ENCODE measurements at regions not wholly inside any gene's neighbourhood (a gene's known extent, or its start where the extent isn't known, plus 50 kb on each side); places are given as distances from the start of the nearest gene placed in this dataset.

DNA sequence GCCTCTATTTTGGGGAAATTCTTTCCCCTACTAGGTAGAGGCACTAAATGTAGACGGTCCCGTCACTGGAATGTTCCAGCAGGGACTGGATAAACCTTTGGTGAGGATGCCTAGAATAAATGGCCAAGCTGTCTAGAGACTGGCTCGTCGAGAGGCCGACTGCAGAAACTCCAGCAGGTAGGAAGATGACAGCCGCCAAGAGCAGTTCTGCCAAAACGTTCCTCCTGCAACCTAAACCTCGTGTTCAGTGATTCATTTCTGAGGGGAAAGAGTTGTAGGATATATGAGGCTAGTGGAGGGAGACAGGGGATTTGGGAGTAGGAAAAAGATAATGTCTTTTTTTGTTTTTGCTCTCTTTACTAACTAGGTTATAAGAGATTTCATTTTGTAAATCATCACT, 184.7 kb upstream of the GDF10 start:
- Histone ChIP-seq H3K4me3 (no peak overlapping the region), H3K27me3 (ENCODE audit: insufficient read depth, low read depth) (no peaks in the 10 kb centered on the region), H2AFZ (no peak overlapping the region), H3K4me2 (no peak overlapping the region), H3K4me1 (replicated peaks; ENCODE audit: insufficient read depth) (no peaks in the 10 kb centered on the region), H3K27ac (no peak overlapping the region), H4K20me1 (ENCODE audit: insufficient read depth) (no peaks in the 10 kb centered on the region), H3K79me2 (ENCODE audit: low read depth) (no peaks in the 10 kb centered on the region), H3K9me2 (ENCODE audit: insufficient read depth) (no peaks in the 10 kb centered on the region), H3K9me3 (ENCODE audit: insufficient read depth, low read depth) (no peaks in the 10 kb centered on the region), H3F3A (ENCODE audit: insufficient read depth, low read depth) (no peaks in the 10 kb centered on the region), H3K36me3 (ENCODE audit: low read depth) (no peaks in the 10 kb centered on the region)
- intact Hi-C loops (cut with micrococcal nuclease; ENCODE audit: unreplicated experiment): no loop called here
- TF ChIP-seq, protein P1, sequence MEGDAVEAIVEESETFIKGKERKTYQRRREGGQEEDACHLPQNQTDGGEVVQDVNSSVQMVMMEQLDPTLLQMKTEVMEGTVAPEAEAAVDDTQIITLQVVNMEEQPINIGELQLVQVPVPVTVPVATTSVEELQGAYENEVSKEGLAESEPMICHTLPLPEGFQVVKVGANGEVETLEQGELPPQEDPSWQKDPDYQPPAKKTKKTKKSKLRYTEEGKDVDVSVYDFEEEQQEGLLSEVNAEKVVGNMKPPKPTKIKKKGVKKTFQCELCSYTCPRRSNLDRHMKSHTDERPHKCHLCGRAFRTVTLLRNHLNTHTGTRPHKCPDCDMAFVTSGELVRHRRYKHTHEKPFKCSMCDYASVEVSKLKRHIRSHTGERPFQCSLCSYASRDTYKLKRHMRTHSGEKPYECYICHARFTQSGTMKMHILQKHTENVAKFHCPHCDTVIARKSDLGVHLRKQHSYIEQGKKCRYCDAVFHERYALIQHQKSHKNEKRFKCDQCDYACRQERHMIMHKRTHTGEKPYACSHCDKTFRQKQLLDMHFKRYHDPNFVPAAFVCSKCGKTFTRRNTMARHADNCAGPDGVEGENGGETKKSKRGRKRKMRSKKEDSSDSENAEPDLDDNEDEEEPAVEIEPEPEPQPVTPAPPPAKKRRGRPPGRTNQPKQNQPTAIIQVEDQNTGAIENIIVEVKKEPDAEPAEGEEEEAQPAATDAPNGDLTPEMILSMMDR (conservative IDR thresholded peaks at IDR 0.05): no peak
- no peak for TF ChIP-seq EZH2 (IDR thresholded peaks at IDR 0.05; ENCODE audit: low read depth)
- BruUV-seq (replicated peaks): no TSS peak
- DNase-seq: no peak
- ChIA-PET POLR2A (ENCODE audit: unreplicated experiment) (no interaction called here), CTCF (no interaction called here)

DNA sequence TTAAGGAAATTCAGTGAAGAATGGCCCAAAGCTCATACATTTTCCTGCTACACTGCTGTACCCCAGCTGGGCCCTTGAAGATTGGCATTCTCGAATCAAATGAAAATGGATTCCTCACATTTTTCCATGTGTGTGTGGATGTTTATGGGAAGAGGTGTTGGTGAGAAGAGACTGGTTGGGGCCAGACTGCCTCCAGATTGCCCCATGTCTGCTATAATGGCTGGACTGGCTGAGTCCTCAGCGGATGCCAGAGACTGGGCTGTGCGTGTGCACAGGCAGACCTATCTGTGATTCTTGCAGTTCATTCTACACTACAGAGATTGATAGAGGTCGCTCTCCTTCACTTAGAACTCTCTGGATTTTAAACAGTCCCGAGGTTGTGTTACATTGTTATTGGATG, 183.6 kb upstream of the GDF10 start:
- Histone ChIP-seq H3K27me3 (ENCODE audit: insufficient read depth, low read depth) (no peaks in the 10 kb centered on the region), H4K20me1 (ENCODE audit: insufficient read depth) (no peaks in the 10 kb centered on the region), H3K27ac (no peak overlapping the region), H3K4me2 (no peak overlapping the region), H3K9me3 (ENCODE audit: insufficient read depth, low read depth) (no peaks in the 10 kb centered on the region), H3K4me1 (replicated peaks; ENCODE audit: insufficient read depth) (no peaks in the 10 kb centered on the region), H3K79me2 (ENCODE audit: low read depth) (no peaks in the 10 kb centered on the region), H3K36me3 (ENCODE audit: low read depth) (no peaks in the 10 kb centered on the region), H3K9me2 (ENCODE audit: insufficient read depth) (no peaks in the 10 kb centered on the region), H3F3A (ENCODE audit: insufficient read depth, low read depth) (no peaks in the 10 kb centered on the region), H3K4me3 (no peak overlapping the region), H2AFZ (no peak overlapping the region)
- ChIA-PET CTCF (no interaction called here), POLR2A (ENCODE audit: unreplicated experiment) (no interaction called here)
- BruUV-seq (replicated peaks): no TSS peak
- intact Hi-C loops (cut with micrococcal nuclease; ENCODE audit: unreplicated experiment): no loop called here
- no peak for TF ChIP-seq EZH2 (IDR thresholded peaks at IDR 0.05; ENCODE audit: low read depth)
- TF ChIP-seq, protein P1 (conservative IDR thresholded peaks at IDR 0.05): no peak
- no peak for DNase-seq

DNA sequence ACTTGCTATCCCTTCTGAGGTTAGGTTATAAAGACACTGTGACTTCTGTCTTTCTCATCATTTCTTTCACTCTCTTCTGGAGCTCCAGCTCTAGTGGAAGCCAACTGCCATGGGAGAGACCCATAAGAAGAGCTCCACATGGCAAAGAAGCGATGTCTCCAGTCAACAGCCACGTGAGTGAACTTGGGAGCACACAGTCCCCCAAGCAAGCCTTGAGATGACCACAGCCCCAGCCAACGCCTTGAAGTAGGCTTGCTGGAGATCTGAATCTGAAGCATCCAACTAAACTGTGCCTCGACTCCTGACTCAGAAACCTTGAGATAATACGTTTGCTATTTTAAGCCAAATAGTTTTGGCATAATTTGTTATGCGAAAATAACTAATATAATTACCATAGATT, 181.7 kb upstream of the GDF10 start:
- Histone ChIP-seq H3K9me3 (ENCODE audit: insufficient read depth, low read depth) (no peaks in the 10 kb centered on the region; the same call in 1 of the 2 replicates), H3F3A (ENCODE audit: insufficient read depth, low read depth) (no peaks in the 10 kb centered on the region), H3K36me3 (ENCODE audit: low read depth) (no peaks in the 10 kb centered on the region), H3K4me1 (replicated peaks; ENCODE audit: insufficient read depth) (no peaks in the 10 kb centered on the region), H4K20me1 (ENCODE audit: insufficient read depth) (no peaks in the 10 kb centered on the region), H3K4me2 (no peak overlapping the region), H3K27me3 (ENCODE audit: insufficient read depth, low read depth) (no peaks in the 10 kb centered on the region), H3K79me2 (ENCODE audit: low read depth) (no peaks in the 10 kb centered on the region), H3K9me2 (ENCODE audit: insufficient read depth) (no peaks in the 10 kb centered on the region), H3K27ac (no peak overlapping the region), H3K4me3 (no peak overlapping the region), H2AFZ (no peak overlapping the region)
- no TSS peak for BruUV-seq (replicated peaks)
- CTCF ChIA-PET: interaction anchor here (0.5 kb wide), 1 partner anchor 209 kb away, joined by 13 read pairs; no protein-coding TSS in a partner anchor
- no peak for DNase-seq
- TF ChIP-seq EZH2 (IDR thresholded peaks at IDR 0.05; ENCODE audit: low read depth): no peak
- TF ChIP-seq, protein P1 (conservative IDR thresholded peaks at IDR 0.05): no peak
- intact Hi-C loops (cut with micrococcal nuclease; ENCODE audit: unreplicated experiment): no loop called here
- POLR2A ChIA-PET (ENCODE audit: unreplicated experiment): interaction anchor here (0.7 kb wide), 1 partner anchor 119 kb away, joined by 4 read pairs; no protein-coding TSS in a partner anchor
